PC-9 (cell line): ENCODE measurements at regions not wholly inside any gene's neighbourhood (a gene's known extent, or its start where the extent isn't known, plus 50 kb on each side); places are given as distances from the start of the nearest gene placed in this dataset.

Experiments used
- BruUV-seq: library from RNA; stranded (reverse); fragments of 400-500 nt; replicated peaks from 2 replicates; lab custom pipeline; 2021; lab: Mats Ljungman, UMichigan
- CTCF ChIA-PET: fragments of 300-600 bp; sonication (Branson Sonifier 250); formaldehyde crosslinking; loops from one replicate; lab custom pipeline; 2022; ENCODE audit warnings: antibody characterized with exemption; lab: Charles Lee
- POLR2A ChIA-PET: fragments of 300-600 bp; sonication (Branson Sonifier 250); formaldehyde crosslinking; loops from one replicate; lab custom pipeline; 2022; ENCODE audit warnings: antibody characterized with exemption; ENCODE audit not compliant: unreplicated experiment; lab: Charles Lee
- DNase-seq, 2 experiments: peaks; one replicate each; pipeline versions ENCODE4 v3.0.0 to v3.0.0-alpha.2; 2015 to 2022; ENCODE audit warnings: mixed read lengths in 1 of 2
- H2AFZ ChIP-seq: fragments of 200-600 bp; sonication (generic); 2 replicates; pipeline ENCODE4 v1.8.1; 2017; ENCODE audit warnings: antibody characterized with exemption
- H3F3A ChIP-seq: fragments of 200-600 bp; sonication (generic); 2 replicates; pipeline ENCODE4 v1.8.1; 2017; ENCODE audit warnings: antibody characterized with exemption, mild to moderate bottlenecking, low read depth; ENCODE audit not compliant: insufficient read depth
- H3K27ac ChIP-seq: fragments of 200-600 bp; sonication (generic); 2 replicates; pipeline ENCODE4 v1.6.1; 2016; ENCODE audit warnings: mixed run types
- H3K27me3 ChIP-seq: fragments of 200-600 bp; sonication (generic); 2 replicates; pipeline ENCODE4 v1.6.1; 2016; ENCODE audit warnings: low read depth, mixed run types; ENCODE audit not compliant: insufficient read depth
- H3K36me3 ChIP-seq: fragments of 200-600 bp; sonication (generic); 2 replicates; pipeline ENCODE4 v1.6.1; 2016; ENCODE audit warnings: low read depth, mixed run types
- H3K4me1 ChIP-seq: fragments of 200-600 bp; sonication (generic); replicated peaks from 2 replicates; pipeline ENCODE4 v1.6.1; 2016; ENCODE audit warnings: mixed run types; ENCODE audit not compliant: insufficient read depth
- H3K4me2 ChIP-seq: fragments of 200-600 bp; sonication (generic); 2 replicates; pipeline ENCODE4 v1.6.1; 2017; ENCODE audit warnings: mixed run types
- H3K4me3 ChIP-seq: fragments of 200-600 bp; sonication (generic); 2 replicates; pipeline ENCODE4 v1.6.1; 2016; ENCODE audit warnings: mixed run types
- H3K79me2 ChIP-seq: fragments of 200-600 bp; sonication (generic); 2 replicates; pipeline ENCODE4 v1.6.1; 2017; ENCODE audit warnings: low read depth, mixed run types
- H3K9me2 ChIP-seq: fragments of 200-600 bp; sonication (generic); 2 replicates; pipeline ENCODE4 v1.8.1; 2017; ENCODE audit warnings: mild to moderate bottlenecking; ENCODE audit not compliant: insufficient read depth
- H3K9me3 ChIP-seq: fragments of 200-600 bp; sonication (generic); 2 replicates; pipeline ENCODE4 v1.8.1; 2016; ENCODE audit warnings: low read depth; ENCODE audit not compliant: insufficient read depth
- H4K20me1 ChIP-seq: fragments of 200-600 bp; sonication (generic); 2 replicates; pipeline ENCODE4 v1.8.1; 2017; ENCODE audit not compliant: insufficient read depth
- EZH2 ChIP-seq: fragments of 200-600 bp; sonication (generic); IDR thresholded peaks from 2 replicates; pipeline ENCODE4 v1.8.0; 2017; ENCODE audit warnings: antibody characterized with exemption, low read depth
- intact Hi-C: fragments of 100-400 bp; cut with micrococcal nuclease; formaldehyde crosslinking; loops from one replicate; pipeline ENCODE4 v1.10.0; 2022; ENCODE audit not compliant: unreplicated experiment
- TF ChIP-seq, protein P1 (sequence below): fragments of 200-600 bp; sonication (generic); conservative IDR thresholded peaks from 2 replicates; pipeline ENCODE4 v1.6.1; 2017; ENCODE audit warnings: mixed run types, antibody characterized with exemption, mild to moderate bottlenecking, moderate library complexity

DNA sequence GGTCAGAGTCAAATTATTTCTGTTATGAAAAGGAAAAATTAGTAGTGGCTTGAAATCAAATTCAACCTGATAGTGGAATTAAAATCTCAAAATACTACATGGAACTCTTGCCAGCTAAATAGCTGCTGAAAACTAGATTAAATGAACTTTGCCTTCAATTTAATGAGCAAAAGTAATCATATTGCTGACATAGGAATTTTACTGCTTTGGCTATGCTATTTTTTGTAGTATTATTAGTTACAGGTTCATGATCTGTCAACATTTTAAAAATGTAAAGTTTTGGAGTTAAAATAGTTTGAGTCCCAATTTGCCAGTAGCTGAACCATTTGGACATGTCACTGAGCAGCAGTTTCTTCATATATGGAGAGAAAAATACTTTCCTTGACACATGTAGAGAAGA lies 81.4 kb downstream of the RERGL start:
- CTCF ChIA-PET = no interaction called here

DNA sequence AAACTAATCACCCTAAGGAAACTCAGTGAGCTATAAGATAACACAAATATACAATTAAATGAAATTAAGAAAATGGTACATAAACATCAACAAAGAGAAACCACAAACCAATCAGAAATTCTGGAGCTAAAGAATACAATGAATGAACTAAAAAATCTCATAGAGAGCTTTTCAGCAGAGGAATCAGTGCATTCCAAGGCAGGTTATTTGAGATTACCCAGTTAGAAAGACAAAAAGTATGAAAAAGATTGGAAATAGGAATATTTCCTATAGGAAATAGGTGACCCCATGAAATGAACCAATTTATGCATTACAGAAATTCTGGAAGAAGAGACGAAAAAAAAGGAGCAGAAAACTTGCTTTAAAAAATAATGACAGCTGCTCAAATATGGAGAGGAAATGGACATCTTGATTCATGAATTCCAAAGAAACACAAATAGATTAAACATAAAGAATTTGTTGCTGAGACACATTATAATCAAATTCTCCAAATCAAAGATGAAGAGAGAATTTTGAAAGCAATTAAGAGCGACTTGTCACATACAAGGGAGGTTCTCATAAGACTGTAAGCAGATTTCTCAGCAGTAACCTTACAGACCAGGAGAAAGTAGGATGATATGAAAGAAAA lies 90.7 kb downstream of the RERGL start:
- intact Hi-C loops = no loop called here
- TF ChIP-seq, protein P1, sequence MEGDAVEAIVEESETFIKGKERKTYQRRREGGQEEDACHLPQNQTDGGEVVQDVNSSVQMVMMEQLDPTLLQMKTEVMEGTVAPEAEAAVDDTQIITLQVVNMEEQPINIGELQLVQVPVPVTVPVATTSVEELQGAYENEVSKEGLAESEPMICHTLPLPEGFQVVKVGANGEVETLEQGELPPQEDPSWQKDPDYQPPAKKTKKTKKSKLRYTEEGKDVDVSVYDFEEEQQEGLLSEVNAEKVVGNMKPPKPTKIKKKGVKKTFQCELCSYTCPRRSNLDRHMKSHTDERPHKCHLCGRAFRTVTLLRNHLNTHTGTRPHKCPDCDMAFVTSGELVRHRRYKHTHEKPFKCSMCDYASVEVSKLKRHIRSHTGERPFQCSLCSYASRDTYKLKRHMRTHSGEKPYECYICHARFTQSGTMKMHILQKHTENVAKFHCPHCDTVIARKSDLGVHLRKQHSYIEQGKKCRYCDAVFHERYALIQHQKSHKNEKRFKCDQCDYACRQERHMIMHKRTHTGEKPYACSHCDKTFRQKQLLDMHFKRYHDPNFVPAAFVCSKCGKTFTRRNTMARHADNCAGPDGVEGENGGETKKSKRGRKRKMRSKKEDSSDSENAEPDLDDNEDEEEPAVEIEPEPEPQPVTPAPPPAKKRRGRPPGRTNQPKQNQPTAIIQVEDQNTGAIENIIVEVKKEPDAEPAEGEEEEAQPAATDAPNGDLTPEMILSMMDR = no peak
- TF ChIP-seq EZH2 = no peak
- 0 out of 2 replicates have a peak, but pooled peaks cover 6% of the 10 kb centered on the region for H3K9me3 ChIP-seq
- ChIA-PET CTCF (no interaction called here), POLR2A (no interaction called here)
- H3K9me2 ChIP-seq = no peaks in the 10 kb centered on the region
- H3F3A ChIP-seq = no peaks in the 10 kb centered on the region
- DNase-seq = no peak
- no peak overlapping the region for H3K4me2 ChIP-seq
- H3K79me2 ChIP-seq = no peaks in the 10 kb centered on the region
- H3K27ac ChIP-seq = no peak overlapping the region
- no TSS peak for BruUV-seq
- no peaks in the 10 kb centered on the region for H3K4me1 ChIP-seq
- no peak overlapping the region for H3K4me3 ChIP-seq
- no peak overlapping the region for H2AFZ ChIP-seq
- no peaks in the 10 kb centered on the region for H4K20me1 ChIP-seq
- H3K36me3 ChIP-seq = no peaks in the 10 kb centered on the region
- H3K27me3 ChIP-seq = no peaks in the 10 kb centered on the region

More for the DNA sequence above, 81.4 kb downstream of the RERGL start:
- no peaks in the 10 kb centered on the region for H3K79me2 ChIP-seq
- no peak for DNase-seq
- intact Hi-C loops = no loop called here
- no peaks in the 10 kb centered on the region for H3F3A ChIP-seq
- BruUV-seq = no TSS peak
- TF ChIP-seq EZH2 = no peak
- TF ChIP-seq, protein P1 = no peak
- POLR2A ChIA-PET = no interaction called here
- H3K9me3 ChIP-seq = no peaks in the 10 kb centered on the region
- no peak overlapping the region for H2AFZ ChIP-seq
- H3K27ac ChIP-seq = no peak overlapping the region
- peaks cover 4% of the 10 kb centered on the region; the same call in 1 of the 2 replicates for H3K9me2 ChIP-seq
- H3K27me3 ChIP-seq = no peaks in the 10 kb centered on the region
- H3K4me3 ChIP-seq = no peak overlapping the region
- no peaks in the 10 kb centered on the region for H3K36me3 ChIP-seq
- no peaks in the 10 kb centered on the region for H4K20me1 ChIP-seq
- H3K4me2 ChIP-seq = no peak overlapping the region
- H3K4me1 ChIP-seq = no peaks in the 10 kb centered on the region

DNA sequence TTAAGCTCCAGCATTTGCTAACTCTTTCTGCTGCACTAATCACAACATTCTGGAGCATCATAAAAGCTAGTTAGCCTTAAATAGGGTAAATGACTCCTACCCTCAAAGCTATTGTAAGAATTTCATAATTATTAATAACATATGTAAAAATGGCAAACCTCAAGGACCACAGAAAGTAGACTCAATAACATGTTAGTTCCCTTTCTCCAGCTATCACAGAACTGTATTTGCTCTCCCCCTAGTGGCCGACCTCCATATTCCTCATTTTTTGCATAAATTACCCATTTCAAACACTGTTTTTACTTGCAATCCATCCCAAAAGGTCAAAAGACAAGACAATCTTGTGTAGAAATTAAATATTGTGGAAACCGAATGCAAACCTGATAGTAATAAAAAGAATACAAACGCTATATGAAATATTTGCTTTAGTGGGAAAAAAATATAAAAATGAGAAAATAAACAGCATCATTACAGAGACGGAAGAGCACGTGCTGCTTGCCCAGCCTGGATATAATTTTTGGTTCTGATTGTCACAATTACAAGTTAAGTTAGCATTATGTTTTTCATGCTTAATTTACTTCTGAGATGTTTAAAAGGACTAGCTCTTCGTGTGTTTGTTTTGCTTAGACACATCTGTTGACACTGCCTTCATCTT lies 97.9 kb downstream of the RERGL start:
- CTCF ChIA-PET = interaction anchor here (0.7 to 1.2 kb wide), 3 partner anchors 9 to 350 kb away, joined by 3 to 5 read pairs (median 4); no protein-coding TSS in a partner anchor
- no TSS peak for BruUV-seq
- Histone ChIP-seq H3K36me3 (no peaks in the 10 kb centered on the region), H3K27me3 (no peaks in the 10 kb centered on the region), H3F3A (no peaks in the 10 kb centered on the region), H3K4me1 (no peaks in the 10 kb centered on the region), H3K9me3 (no peaks in the 10 kb centered on the region), H3K9me2 (no peaks in the 10 kb centered on the region), H4K20me1 (no peaks in the 10 kb centered on the region), H3K79me2 (no peaks in the 10 kb centered on the region), H2AFZ (no peak overlapping the region), H3K4me3 (no peak overlapping the region), H3K4me2 (no peak overlapping the region), H3K27ac (no peak overlapping the region)
- POLR2A ChIA-PET = no interaction called here
- intact Hi-C loops = loop anchor here (1.0 to 5.0 kb wide), 3 partner anchors 1052 to 1827 kb away; no protein-coding TSS in a partner anchor
- DNase-seq = peak in 1 of 2 experiments; percentile 39
- no peak for TF ChIP-seq EZH2
- TF ChIP-seq, protein P1 = peak; percentile 87
